ENCODE measurements at regions not wholly inside any gene's neighbourhood (a gene's known extent, or its start where the extent isn't known, plus 50 kb on each side); places are given as distances from the start of the nearest gene placed in this dataset.

- no peak for TF ChIP-seq POLR2A (IDR thresholded peaks at IDR 0.05; ENCODE audit: extremely low read depth, insufficient read length)
- TF ChIP-seq, protein P1, sequence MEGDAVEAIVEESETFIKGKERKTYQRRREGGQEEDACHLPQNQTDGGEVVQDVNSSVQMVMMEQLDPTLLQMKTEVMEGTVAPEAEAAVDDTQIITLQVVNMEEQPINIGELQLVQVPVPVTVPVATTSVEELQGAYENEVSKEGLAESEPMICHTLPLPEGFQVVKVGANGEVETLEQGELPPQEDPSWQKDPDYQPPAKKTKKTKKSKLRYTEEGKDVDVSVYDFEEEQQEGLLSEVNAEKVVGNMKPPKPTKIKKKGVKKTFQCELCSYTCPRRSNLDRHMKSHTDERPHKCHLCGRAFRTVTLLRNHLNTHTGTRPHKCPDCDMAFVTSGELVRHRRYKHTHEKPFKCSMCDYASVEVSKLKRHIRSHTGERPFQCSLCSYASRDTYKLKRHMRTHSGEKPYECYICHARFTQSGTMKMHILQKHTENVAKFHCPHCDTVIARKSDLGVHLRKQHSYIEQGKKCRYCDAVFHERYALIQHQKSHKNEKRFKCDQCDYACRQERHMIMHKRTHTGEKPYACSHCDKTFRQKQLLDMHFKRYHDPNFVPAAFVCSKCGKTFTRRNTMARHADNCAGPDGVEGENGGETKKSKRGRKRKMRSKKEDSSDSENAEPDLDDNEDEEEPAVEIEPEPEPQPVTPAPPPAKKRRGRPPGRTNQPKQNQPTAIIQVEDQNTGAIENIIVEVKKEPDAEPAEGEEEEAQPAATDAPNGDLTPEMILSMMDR (IDR thresholded peaks at IDR 0.05; ENCODE audit: low read depth, low read length): no peak
These were observed 213.0 kb upstream of the CDYL start for GRCh38 chr6:4563156-4563555.
